MG63 (cell line): ENCODE measurements at regions not wholly inside any gene's neighbourhood (a gene's known extent, or its start where the extent isn't known, plus 50 kb on each side); places are given as distances from the start of the nearest gene placed in this dataset.
"Not testable (repeated sequence)": the region's sequence is repeated elsewhere in the genome, so short reads cannot be mapped to it uniquely, and the experiment has no call there.

Source experiments
- DNase-seq: peaks from one replicate; pipeline ENCODE4 v3.0.0-alpha.2; 2020
- H3K27me3 ChIP-seq: fragments of 250-450 bp; sonication (Bioruptor Pico); 2 replicates; pipeline ENCODE4 v1.5.1; 2020; ENCODE audit warnings: mild to moderate bottlenecking, moderate library complexity
- H3K36me3 ChIP-seq: fragments of 250-450 bp; sonication (Bioruptor Pico); 2 replicates; pipeline ENCODE4 v1.5.1; 2020; ENCODE audit warnings: mild to moderate bottlenecking, moderate library complexity
- H3K4me3 ChIP-seq: fragments of 250-450 bp; sonication (Bioruptor Pico); 2 replicates; pipeline ENCODE4 v1.5.1; 2020; ENCODE audit warnings: mild to moderate bottlenecking, moderate library complexity
- H3K9me3 ChIP-seq: fragments of 250-450 bp; sonication (Bioruptor Pico); 2 replicates; pipeline ENCODE4 v1.5.1; 2020; ENCODE audit warnings: mild to moderate bottlenecking, moderate library complexity

GRCh38 chr9:115415450-115415849 is 297.5 kb upstream of the TNC start:
- no peak for DNase-seq
- Histone ChIP-seq H3K9me3 (peaks cover 2% of the 10 kb centered on the region), H3K4me3 (no peak overlapping the region), H3K27me3 (no peaks in the 10 kb centered on the region), H3K36me3 (no peaks in the 10 kb centered on the region)

- no peaks in the 10 kb centered on the region for H3K36me3 ChIP-seq
- no peak overlapping the region for H3K4me3 ChIP-seq
- peaks cover 4% of the 10 kb centered on the region for H3K9me3 ChIP-seq
- H3K27me3 ChIP-seq, result no peaks in the 10 kb centered on the region
- DNase-seq, result no peak
Measured at GRCh38 chr9:115416299-115416698, 298.3 kb upstream of the TNC start.

GRCh38 chr9:115418181-115418580 is 300.2 kb upstream of the TNC start:
- DNase-seq, H3K36me3 ChIP-seq, H3K4me3 ChIP-seq, H3K9me3 ChIP-seq, H3K27me3 ChIP-seq: not testable (repeated sequence)

GRCh38 chr9:115422932-115423440 is 305.0 kb upstream of the TNC start:
- H3K4me3 ChIP-seq, result no peak overlapping the region
- peak; percentile 25 for DNase-seq
- peaks cover 4% of the 10 kb centered on the region for H3K9me3 ChIP-seq
- H3K27me3 ChIP-seq, result no peaks in the 10 kb centered on the region
- H3K36me3 ChIP-seq, result no peaks in the 10 kb centered on the region

GRCh38 chr9:115423646-115424045 is 305.7 kb upstream of the TNC start:
- no peak for DNase-seq
- no peak overlapping the region for H3K4me3 ChIP-seq
- H3K36me3 ChIP-seq, result no peaks in the 10 kb centered on the region
- H3K9me3 ChIP-seq, result peaks cover 2% of the 10 kb centered on the region; the same call in 1 of the 2 replicates
- H3K27me3 ChIP-seq, result no peaks in the 10 kb centered on the region

GRCh38 chr9:115425601-115426000 is 307.6 kb upstream of the TNC start:
- Histone ChIP-seq H3K36me3 (no peaks in the 10 kb centered on the region), H3K27me3 (no peaks in the 10 kb centered on the region), H3K4me3 (no peak overlapping the region), H3K9me3 (0 out of 2 replicates have a peak, but pooled peaks cover 2% of the 10 kb centered on the region)
- DNase-seq, result no peak

- H3K4me3 ChIP-seq, result no peak overlapping the region
- no peak for DNase-seq
- no peaks in the 10 kb centered on the region for H3K27me3 ChIP-seq
- H3K9me3 ChIP-seq, result no peaks in the 10 kb centered on the region
- H3K36me3 ChIP-seq, result no peaks in the 10 kb centered on the region
Measured at GRCh38 chr9:115437418-115437817, 319.5 kb upstream of the TNC start.

GRCh38 chr9:115439641-115440040 is 321.7 kb upstream of the TNC start:
- Histone ChIP-seq H3K4me3 (no peak overlapping the region), H3K27me3 (no peaks in the 10 kb centered on the region), H3K36me3 (no peaks in the 10 kb centered on the region), H3K9me3 (no peaks in the 10 kb centered on the region)
- DNase-seq, result no peak

GRCh38 chr9:115442054-115442453 is 324.1 kb upstream of the TNC start:
- Histone ChIP-seq H3K4me3 (no peak overlapping the region), H3K9me3 (no peaks in the 10 kb centered on the region), H3K27me3 (no peaks in the 10 kb centered on the region), H3K36me3 (no peaks in the 10 kb centered on the region)
- no peak for DNase-seq

GRCh38 chr9:115443890-115444289 is 325.9 kb upstream of the TNC start:
- H3K4me3 ChIP-seq, result no peak overlapping the region
- DNase-seq, result no peak
- no peaks in the 10 kb centered on the region for H3K27me3 ChIP-seq
- H3K9me3 ChIP-seq, result no peaks in the 10 kb centered on the region
- no peaks in the 10 kb centered on the region for H3K36me3 ChIP-seq

GRCh38 chr9:115444959-115445358 is 327.0 kb upstream of the TNC start:
- Histone ChIP-seq H3K27me3 (no peaks in the 10 kb centered on the region), H3K36me3 (no peaks in the 10 kb centered on the region), H3K9me3 (no peaks in the 10 kb centered on the region), H3K4me3 (no peak overlapping the region)
- DNase-seq, result peak; percentile 2

GRCh38 chr9:115445655-115446054 is 327.7 kb upstream of the TNC start:
- Histone ChIP-seq H3K4me3 (no peak overlapping the region), H3K9me3 (no peaks in the 10 kb centered on the region), H3K27me3 (no peaks in the 10 kb centered on the region), H3K36me3 (no peaks in the 10 kb centered on the region)
- no peak for DNase-seq

- DNase-seq, result no peak
- Histone ChIP-seq H3K27me3 (no peaks in the 10 kb centered on the region), H3K9me3 (no peaks in the 10 kb centered on the region), H3K36me3 (no peaks in the 10 kb centered on the region), H3K4me3 (no peak overlapping the region)
Measured at GRCh38 chr9:115456515-115456914, 338.6 kb upstream of the TNC start.

GRCh38 chr9:115461280-115461679 is 343.3 kb upstream of the TNC start:
- Histone ChIP-seq H3K36me3 (no peaks in the 10 kb centered on the region), H3K9me3 (no peaks in the 10 kb centered on the region), H3K4me3 (no peak overlapping the region), H3K27me3 (no peaks in the 10 kb centered on the region)
- DNase-seq, result no peak

- Histone ChIP-seq H3K36me3 (no peaks in the 10 kb centered on the region), H3K9me3 (no peaks in the 10 kb centered on the region), H3K27me3 (no peaks in the 10 kb centered on the region), H3K4me3 (no peak overlapping the region)
- no peak for DNase-seq
Measured at GRCh38 chr9:115462623-115463022, 344.7 kb upstream of the TNC start.

GRCh38 chr9:115466756-115467155 is 348.8 kb upstream of the TNC start:
- H3K4me3 ChIP-seq, result no peak overlapping the region
- no peak for DNase-seq
- H3K9me3 ChIP-seq, result no peaks in the 10 kb centered on the region
- H3K27me3 ChIP-seq, result no peaks in the 10 kb centered on the region
- no peaks in the 10 kb centered on the region for H3K36me3 ChIP-seq

GRCh38 chr9:115469841-115470240 is 351.9 kb upstream of the TNC start:
- Histone ChIP-seq H3K9me3 (no peaks in the 10 kb centered on the region), H3K4me3 (no peak overlapping the region), H3K27me3 (no peaks in the 10 kb centered on the region), H3K36me3 (no peaks in the 10 kb centered on the region)
- DNase-seq, result no peak

GRCh38 chr9:115473032-115473431 is 355.1 kb upstream of the TNC start:
- H3K27me3 ChIP-seq, H3K9me3 ChIP-seq, H3K4me3 ChIP-seq, DNase-seq, H3K36me3 ChIP-seq: not testable (repeated sequence)

GRCh38 chr9:115481769-115482168 is 363.8 kb upstream of the TNC start:
- no peak for DNase-seq
- Histone ChIP-seq H3K4me3 (no peak overlapping the region), H3K9me3 (no peaks in the 10 kb centered on the region; the same call in 1 of the 2 replicates), H3K27me3 (no peaks in the 10 kb centered on the region), H3K36me3 (no peaks in the 10 kb centered on the region)
